ENCODE measurements at regions not wholly inside any gene's neighbourhood (a gene's known extent, or its start where the extent isn't known, plus 50 kb on each side); places are given as distances from the start of the nearest gene placed in this dataset.

GRCh38 chr9:73011181-73011750 lies 58.4 kb upstream of the ALDH1A1 start:
- Mint-ChIP-seq H3K9me3 (no peaks in the 10 kb centered on the region), H3K27ac (no peak overlapping the region), H3K27me3 (peaks cover 38% of the 10 kb centered on the region), H3K36me3 (ENCODE audit: low read depth) (no peaks in the 10 kb centered on the region), H3K4me1 (ENCODE audit: low read depth) (no peaks in the 10 kb centered on the region), H3K4me3 (no peak overlapping the region)
- DNase-seq = no peak

GRCh38 chr9:73009649-73010288 lies 56.9 kb upstream of the ALDH1A1 start:
- H3K4me1 Mint-ChIP-seq (ENCODE audit: low read depth) = no peaks in the 10 kb centered on the region
- H3K4me3 Mint-ChIP-seq = no peak overlapping the region
- peaks cover 43% of the 10 kb centered on the region for H3K27me3 Mint-ChIP-seq
- no peak overlapping the region for H3K27ac Mint-ChIP-seq
- H3K36me3 Mint-ChIP-seq (ENCODE audit: low read depth) = no peaks in the 10 kb centered on the region
- no peaks in the 10 kb centered on the region for H3K9me3 Mint-ChIP-seq
- no peak for DNase-seq

DNA sequence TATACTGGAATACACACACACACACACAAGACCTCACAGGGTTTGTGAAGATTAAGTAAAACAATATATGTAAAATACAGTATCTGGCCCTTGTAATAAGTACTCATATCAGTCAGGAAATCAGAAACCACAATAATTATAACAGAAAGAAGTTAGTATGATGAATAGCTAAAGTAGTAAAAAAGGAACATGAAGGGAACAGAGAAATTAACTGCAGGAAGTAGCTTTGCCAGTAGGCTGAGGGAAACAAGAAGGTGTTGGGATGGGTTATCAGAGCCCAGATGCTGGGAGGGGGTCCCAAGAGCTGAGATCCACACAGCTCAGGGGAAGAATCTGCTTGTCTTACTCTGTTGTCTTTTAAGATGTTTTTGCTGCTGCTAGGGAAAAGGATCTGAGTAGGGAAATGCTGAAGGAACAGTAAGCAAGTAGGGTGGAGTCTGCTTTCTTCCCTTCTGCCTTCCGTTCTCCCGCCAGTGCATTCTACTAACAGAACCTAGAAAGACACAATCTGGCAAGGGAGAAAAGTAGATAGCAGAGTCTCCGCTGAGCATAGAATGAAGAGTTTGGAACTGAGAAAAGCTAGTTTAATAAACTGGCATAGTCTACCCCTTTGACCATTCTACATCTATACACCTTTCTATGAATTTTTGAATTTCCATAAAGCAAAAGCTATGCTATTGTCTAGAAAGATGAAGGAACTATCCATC lies 55.3 kb upstream of the ALDH1A1 start:
- H3K36me3 Mint-ChIP-seq (ENCODE audit: low read depth) = no peaks in the 10 kb centered on the region
- DNase-seq = no peak

GRCh38 chr9:73006986-73007385 lies 54.1 kb upstream of the ALDH1A1 start:
- Mint-ChIP-seq H3K27ac (no peak overlapping the region), H3K27me3 (peaks cover 44% of the 10 kb centered on the region), H3K36me3 (ENCODE audit: low read depth) (no peaks in the 10 kb centered on the region), H3K9me3 (no peaks in the 10 kb centered on the region), H3K4me3 (no peak overlapping the region), H3K4me1 (ENCODE audit: low read depth) (no peaks in the 10 kb centered on the region)
- DNase-seq = no peak

More for the DNA sequence above, 55.3 kb upstream of the ALDH1A1 start:
- Mint-ChIP-seq H3K4me1 (ENCODE audit: low read depth) (no peaks in the 10 kb centered on the region), H3K27ac (no peak overlapping the region), H3K4me3 (no peak overlapping the region), H3K9me3 (no peaks in the 10 kb centered on the region), H3K27me3 (peaks cover 45% of the 10 kb centered on the region)
